ENCODE measurements at regions not wholly inside any gene's neighbourhood (a gene's known extent, or its start where the extent isn't known, plus 50 kb on each side); places are given as distances from the start of the nearest gene placed in this dataset.
"Not testable (repeated sequence)": the region's sequence is repeated elsewhere in the genome, so short reads cannot be mapped to it uniquely, and the experiment has no call there.

DNA sequence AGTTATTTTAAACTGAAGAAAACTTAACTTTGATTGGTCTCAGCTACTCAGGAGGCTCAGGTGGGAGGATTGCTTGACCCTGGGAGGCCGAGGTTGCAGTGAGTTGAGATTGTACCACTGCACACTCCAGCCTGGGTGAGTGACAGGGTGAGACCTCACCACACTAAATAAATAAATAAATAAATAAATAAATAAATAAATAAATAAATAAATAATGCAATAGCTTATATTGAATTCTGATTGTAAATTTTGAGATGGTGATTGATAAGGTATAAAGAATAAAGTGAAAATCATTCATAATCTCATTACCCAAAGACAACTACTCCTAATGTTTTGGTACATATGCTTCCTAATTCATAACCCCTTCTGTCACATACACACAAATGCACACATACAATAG lies 58.1 kb downstream of the TUBA3C start:
- FAIRE-seq = no peak

DNA sequence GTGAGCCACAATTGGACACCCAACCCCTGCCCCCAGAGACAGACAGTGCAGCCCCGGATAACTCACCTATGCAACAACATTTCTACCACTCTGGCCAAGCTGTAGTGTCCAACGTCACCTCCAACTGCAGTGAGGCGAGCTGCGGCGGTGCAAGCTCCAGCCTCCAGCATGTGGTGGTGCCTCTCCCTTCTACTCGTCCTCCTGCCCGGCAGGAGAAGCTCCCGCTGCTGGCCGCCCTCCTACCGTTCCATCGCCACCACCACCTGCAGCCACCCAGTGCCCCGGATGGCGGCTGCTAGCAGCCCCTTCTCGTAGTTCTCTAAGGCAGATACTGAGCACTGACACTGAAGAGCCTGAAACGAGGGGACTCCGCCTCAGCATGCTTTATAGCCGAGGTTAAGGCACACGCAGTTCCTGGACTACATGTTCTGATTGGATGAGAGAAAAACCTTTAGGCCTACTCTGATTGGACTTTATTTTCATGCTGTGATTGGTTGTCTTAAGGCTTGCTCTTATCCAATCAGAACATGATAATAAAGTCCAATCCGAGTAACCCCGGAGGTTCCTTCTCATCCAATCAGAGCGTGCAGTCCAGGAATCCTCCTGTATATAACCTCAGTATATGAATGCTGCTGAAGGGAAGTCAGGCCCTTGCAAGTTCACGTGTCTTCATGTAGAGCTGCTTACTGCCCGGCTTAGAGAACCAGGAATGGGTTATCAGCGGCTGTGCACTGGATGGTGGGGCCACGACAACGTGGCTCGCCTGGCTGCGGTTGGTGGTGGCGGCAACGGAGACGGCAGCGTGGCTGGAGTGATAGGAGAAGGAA lies 63.5 kb downstream of the TUBA3C start:
- DNase-seq (ENCODE audit: low spot score in 2 of 2) (no peak), FAIRE-seq (no peak)

More for the DNA sequence above, 58.1 kb downstream of the TUBA3C start:
- DNase-seq (ENCODE audit: low spot score in 2 of 2) = no peak

DNA sequence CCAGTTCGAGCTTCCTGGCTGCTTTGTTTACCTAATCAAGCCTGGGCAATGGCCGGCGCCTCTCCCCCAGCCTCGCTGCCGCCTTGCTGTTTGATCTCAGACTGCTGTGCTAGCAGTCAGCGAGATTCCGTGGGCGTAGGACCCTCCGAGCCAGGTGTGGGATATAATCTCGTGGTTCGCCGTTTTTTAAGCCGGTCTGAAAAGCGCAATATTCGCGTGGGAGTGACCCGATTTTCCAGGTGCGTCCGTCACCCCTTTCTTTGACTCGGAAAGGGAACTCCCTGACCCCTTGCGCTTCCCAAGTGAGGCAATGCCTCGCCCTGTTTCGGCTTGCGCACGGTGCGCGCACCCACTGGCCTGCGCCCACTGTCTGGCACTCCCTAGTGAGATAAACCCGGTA lies 72.4 kb downstream of the TUBA3C start:
- FAIRE-seq; DNase-seq (ENCODE audit: low spot score in 2 of 2): not testable (repeated sequence)

DNA sequence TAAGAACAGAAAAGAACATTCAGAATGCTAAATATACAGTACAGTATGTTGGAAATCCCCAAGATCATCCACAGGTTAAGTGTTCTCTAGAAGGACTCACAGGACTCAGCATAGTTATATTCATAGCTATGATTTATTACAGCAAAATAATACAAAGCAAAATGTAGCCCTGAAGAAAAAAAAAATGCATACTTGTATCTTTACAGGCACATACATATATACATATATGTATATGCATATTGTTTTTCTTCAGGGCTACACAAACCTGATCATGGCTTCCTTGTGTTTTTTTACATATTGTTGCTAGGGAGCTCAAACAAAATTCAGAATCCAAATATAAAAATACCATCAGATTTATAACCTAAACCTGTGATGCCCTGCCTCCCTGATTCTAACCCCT lies 78.5 kb downstream of the TUBA3C start:
- FAIRE-seq (no peak), DNase-seq (ENCODE audit: low spot score in 2 of 2) (no peak)

DNA sequence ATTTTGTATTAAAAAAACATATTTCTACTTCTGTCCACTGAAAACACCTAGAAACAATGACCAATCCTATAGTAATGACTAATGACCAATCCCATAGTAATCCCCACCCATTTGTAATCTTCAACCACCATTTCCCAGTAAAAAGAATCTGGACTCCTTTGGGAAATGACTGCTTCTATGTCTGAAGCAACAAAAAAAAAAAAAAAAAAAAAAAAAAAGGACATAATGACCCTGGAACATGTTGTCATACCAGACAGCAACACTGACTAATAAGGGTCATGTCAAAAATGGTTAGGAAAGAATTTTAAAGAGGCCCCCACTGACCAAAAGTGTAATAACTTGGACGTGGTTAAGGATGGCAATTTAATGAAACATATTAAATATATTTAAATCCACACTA lies 88.3 kb downstream of the TUBA3C start:
- no peak for FAIRE-seq
- DNase-seq (ENCODE audit: low spot score in 2 of 2) = no peak

DNA sequence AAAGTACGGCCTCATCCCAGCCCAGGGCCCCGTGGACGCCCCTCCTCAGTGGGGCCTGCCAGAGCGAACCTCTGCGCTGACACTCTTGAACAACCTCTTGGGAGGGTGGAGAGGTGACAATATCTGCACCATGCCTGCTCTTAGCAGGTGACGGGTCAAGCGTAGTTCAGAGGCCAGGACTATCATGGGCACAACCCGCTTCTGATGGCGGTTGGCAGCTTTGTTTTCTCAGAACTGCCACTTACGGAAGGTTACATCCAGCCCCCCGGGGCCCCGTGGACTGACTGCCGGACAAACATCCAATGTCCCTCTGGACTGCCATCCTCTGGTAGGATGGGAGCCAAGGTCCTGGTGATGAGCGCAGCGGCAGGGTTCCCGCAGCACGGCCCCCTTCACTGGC lies 91.1 kb downstream of the TUBA3C start:
- FAIRE-seq = no peak

DNA sequence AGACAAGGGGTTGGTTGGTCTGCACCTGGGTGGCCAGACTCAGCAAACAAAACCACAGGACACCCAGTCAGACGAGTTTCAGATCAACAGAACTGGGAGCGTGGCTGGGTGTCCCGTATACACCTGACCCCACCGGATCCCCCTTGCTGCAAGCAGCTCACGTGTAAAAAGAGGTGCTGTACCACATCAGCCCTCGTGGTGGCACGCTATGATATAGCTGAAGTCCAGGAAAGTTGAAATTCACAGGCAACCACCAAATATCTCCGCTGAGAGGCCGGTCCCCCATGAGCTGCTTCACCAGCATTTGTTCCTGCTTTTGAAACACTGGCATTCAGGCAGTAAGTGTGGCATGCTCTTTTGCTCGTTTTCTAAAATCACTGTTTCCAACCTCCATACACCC lies 92.3 kb downstream of the TUBA3C start:
- no peak for FAIRE-seq
- no peak for DNase-seq (ENCODE audit: low spot score in 2 of 2)

More for the DNA sequence above, 91.1 kb downstream of the TUBA3C start:
- no peak for DNase-seq (ENCODE audit: low spot score in 2 of 2)

DNA sequence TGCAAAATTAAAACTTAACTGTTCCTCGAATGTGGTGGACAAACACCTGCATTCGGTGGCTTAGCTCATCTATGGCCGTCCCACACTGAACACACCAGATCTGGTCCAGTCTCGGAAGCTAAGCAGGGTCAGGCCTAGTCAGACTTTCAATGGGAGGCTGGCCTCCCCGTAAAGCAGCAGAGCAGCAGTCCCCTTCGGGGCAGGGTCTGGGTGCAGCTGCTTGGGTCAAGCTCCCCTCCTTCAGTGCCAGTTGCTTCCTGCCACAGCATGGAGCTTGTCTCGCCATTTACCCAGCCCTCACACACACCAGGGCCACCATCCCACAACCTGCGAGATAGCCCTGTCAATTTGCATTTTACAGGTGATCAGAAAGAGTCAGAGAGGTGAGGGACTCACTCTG lies 93.2 kb downstream of the TUBA3C start:
- FAIRE-seq (no peak), DNase-seq (ENCODE audit: low spot score in 2 of 2) (no peak)

DNA sequence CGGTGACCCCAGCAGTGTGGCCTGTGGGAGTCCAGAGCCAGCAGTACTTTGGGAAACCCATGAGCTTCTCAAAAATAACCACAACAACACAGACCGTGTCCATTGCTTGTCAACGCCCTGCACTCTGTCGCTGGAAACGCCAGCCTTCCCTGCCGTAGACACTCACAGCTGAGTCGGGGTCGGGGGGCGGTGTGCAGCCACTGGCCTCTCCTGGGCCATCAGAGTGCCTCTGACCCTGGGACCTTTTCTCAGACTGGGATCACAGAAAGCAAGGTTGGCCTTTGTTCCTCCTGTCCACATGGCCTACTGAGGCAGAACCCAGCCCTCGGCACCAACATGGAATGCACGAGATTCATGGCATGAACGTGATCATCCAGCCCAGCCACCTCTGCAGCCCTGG lies 95.7 kb downstream of the TUBA3C start:
- DNase-seq (ENCODE audit: low spot score in 2 of 2) (no peak), FAIRE-seq (no peak)

DNA sequence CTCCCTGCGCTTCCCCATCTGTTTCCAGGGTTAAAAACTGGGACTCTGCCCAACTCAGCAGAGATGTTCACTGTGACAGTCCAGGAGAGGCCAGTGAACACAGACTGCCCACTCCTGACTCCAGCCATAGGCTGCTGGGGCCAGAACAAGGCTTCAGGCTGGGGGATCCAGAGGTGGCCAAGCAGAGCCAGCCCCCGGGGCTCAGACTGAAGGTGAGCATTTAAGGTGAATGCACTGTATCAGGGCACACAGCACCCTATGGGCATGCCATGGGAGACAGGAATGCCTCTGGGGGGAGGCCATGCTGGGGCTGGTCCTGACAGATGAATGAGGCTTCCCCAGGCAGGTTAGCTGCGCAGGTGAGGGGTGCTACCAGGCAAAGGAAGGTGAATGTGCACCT lies 96.4 kb downstream of the TUBA3C start:
- FAIRE-seq (no peak), DNase-seq (ENCODE audit: low spot score in 2 of 2) (no peak)

DNA sequence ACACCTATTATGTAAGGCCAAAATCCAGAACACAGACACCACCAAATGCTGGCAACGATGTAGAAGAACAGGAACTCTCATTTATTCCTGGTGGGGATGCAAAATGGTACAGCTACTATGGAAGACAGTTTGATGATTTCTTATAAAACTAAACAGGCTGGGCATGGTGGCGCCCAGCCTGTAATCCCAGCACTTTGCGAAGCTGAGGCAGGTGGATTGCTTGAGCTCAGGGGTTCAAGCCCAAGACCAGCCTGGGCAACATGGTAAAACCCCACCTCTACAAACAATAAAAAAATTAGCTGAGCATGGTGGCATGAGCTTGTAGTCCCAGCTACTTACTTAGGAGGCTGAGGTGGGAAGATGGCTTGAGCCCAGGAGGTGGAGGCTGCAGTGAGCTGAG lies 98.3 kb downstream of the TUBA3C start:
- no peak for DNase-seq (ENCODE audit: low spot score in 2 of 2)
- FAIRE-seq = no peak

DNA sequence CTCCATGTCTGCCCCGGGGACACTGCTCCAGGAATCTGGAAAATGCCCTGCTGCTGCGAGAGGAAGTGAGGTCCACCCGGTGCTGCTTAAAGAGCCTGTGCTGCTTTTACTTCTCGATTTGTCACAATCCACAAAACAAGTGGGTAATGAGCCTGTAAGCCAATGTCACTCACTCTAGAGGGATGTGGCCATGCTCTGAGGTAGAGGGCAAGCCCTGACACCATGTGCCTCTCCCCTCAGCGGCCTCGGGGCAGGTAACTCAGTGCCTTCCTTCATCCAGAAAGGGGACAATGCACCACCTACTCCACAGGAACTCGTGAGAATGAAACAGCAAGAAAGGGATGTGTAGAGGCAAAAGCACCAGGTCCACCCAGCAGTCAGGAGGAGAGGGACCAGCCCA lies 106.2 kb downstream of the TUBA3C start:
- DNase-seq (ENCODE audit: low spot score in 2 of 2) (no peak), FAIRE-seq (no peak)

DNA sequence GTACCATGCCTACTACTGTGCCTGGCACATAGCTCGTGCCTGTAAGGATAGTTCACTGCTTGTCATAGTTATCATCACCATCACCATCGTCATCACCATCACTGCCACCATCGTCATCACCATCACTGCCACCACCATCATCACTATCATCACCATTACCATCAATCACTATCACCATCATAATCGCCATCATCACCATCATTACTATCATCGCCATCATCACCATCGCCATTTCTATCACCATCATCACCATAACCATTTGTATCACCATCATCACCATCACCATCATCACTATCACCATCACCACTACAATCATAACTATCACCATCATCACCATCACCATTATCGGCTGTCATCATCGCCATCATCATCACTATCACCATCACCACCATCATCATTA lies 107.1 kb downstream of the TUBA3C start:
- no peak for DNase-seq (ENCODE audit: low spot score in 2 of 2)
- no peak for FAIRE-seq

DNA sequence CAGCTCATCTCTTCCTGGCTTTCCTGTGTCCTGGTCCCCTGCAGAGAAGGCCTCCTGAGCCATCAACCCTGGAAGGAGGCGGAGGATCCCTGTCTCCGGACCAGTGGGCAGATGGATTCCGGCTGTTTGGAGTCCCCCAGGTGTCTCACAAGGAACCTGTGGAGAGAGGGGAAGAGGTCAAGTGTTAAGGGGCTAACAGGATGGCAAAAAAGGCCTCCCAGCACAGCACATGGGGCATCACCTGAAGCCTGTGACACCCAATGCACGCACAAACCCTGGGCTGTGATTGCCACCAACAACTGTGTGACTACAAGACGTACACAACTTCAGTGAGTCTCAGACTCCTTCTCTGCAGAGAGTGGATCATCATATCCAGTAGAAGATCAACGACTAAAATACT lies 107.5 kb downstream of the TUBA3C start:
- FAIRE-seq; DNase-seq (ENCODE audit: low spot score in 2 of 2): not testable (repeated sequence)

DNA sequence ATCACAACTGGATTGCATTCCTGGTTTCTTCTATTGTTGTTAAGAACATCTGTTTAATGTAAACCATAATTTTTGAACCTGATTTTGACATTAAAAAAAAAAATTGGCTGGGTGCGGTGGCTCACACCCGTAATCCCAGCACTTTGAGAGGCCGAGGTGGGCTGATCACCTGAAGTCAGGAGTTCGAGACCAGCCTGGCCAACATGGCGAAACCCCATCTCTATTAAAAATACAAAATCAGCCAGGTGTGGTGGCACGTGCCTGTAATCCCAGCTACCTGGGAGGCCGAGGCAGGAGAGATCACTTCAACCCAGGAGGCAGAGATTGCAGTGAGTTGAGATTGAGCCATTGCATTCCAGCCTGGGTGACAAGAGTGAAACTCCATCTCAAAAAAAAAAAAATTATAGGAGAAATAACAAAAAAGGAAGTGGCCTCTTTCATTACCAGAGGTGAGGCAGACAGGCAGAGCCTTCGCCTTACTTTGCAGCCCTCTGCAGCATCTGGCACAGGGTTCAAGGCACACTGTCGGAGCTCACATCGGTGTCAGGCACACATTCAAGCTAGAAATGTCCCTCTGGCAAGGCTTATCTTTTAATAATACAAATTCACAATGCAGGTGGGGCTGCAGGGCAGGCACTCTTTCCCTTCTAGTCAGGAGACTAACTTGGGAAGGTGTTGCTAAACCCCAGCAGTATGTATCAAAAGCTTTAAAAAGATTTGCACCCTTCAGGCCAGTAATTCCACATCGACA lies 108.5 kb downstream of the TUBA3C start:
- DNase-seq (ENCODE audit: low spot score in 2 of 2); FAIRE-seq: not testable (repeated sequence)

DNA sequence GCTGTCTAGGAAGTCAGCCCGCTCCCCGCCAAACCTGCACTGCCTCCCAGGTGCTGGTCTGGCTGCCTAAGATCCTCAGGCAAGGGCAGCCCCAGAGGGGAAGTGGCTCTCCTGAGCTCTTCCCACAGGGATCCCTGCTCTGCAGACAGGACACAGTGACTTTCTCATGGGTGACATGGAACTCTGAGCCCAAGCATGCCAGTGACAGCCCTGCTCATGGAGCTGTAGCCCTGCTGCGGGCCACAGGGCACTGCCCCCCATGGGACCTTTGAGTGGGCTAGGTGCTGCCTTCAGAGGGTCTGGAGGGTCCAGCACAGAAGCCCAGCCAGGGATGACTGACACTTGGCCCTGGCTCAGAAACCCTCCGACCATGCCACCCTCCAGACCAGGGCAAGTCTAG lies 109.1 kb downstream of the TUBA3C start:
- FAIRE-seq = no peak
- DNase-seq (ENCODE audit: low spot score in 2 of 2) = no peak

DNA sequence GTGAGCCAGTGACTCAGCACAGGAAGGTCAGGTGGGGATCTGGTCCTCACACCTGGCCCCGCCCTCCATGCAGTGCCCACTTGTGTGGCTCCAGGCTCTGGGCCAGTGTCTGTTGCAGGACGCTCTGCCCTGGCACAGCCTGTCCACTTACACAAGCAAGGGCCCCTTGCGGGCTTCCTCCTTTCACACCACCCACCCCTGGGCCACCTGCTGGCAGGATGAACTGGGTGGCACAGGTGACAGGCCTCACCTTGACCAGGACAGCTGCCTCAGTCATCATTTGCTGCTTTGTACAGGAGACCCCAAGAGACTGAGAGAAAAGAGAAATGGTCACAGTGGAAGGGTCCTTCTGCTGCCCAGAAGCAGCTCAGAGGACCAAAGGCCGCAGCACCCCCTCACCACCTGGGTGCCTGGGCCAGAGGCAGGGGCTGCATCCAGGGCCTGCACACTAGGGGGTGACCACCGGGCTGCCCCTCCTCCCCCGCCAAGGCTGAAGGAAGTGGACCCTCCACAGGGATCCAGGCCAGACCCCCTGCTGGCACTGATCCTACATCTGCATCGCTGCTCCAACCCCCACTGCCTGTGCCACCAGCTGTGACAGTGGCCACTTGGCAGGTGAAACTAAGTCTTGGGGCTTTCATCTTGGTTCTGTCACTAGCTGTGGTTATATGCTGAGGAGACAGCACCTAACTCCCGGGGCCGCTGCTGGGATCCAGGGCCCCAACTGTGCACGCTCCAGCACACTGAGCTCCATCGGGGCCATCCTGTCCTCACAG lies 110.3 kb downstream of the TUBA3C start:
- FAIRE-seq = no peak
- DNase-seq (ENCODE audit: low spot score in 2 of 2) = no peak

DNA sequence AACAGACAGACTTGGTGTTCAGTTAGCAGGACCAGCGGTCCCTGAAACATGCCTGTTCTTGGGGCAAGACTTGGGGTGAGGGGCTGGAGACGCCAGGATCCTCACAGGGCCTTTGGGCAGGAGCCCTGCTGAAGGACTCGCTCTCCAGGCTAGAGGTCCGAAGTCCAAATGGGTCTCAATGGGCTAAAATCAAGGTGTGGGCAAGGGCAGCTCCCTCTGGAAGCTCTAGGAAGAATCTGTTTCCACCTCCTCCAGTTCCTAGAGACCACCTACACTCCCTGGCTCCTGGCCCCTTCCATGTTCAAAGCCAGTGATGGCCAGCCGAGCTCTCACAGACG lies 111.3 kb downstream of the TUBA3C start:
- FAIRE-seq (no peak), DNase-seq (ENCODE audit: low spot score in 2 of 2) (no peak)

DNA sequence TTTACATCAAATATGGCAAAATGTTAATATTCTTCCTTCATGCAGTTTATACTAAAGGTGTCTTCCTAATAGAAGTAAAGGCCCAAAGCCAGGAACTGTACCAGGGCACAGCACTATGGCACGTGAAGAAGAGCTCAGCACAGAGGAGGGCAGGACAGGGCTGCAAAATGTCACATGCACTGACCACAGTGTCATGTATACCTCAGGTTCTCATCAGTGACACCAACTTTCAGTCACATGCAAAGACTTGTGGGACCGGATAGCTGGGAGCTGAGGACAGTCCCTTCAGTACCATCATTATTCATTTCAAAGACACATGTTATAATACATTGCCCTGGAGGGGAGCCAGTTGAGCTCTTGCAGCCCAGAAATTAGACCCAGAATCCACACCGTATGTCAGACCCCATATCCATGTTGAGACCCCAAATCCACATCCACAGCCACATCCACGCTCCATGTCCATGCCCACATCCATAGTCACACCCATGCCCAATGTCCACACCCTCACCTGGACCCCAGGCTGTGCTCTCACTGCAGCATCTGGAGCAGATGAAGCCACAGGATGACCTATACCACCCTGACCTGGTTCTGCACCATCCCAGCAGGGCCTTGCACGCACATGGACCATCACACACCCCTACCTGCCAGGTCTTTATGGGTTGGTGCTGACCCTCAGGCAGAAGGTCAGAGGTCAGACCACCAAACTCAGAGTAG lies 111.8 kb downstream of the TUBA3C start:
- DNase-seq (ENCODE audit: low spot score in 2 of 2) (no peak), FAIRE-seq (no peak)

DNA sequence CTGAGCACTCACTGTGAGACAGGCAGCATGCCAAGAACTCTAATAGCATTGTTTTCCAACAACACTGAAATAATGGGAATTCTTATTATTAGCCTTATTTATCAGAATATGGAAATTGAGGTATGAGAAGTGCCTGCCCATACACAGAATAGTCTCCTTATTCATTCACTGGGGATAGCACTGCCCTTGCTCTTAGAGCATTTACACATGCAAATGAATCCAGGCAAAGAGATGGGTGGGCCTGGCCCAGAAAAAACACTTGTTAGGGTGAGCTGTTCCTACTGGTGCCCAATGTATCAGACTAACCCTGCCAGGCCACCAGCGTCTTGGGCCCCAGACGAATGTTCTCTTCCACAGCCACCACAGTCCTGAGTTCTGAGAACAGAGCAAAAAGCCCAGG lies 112.9 kb downstream of the TUBA3C start:
- DNase-seq (ENCODE audit: low spot score in 2 of 2) = no peak
- no peak for FAIRE-seq

DNA sequence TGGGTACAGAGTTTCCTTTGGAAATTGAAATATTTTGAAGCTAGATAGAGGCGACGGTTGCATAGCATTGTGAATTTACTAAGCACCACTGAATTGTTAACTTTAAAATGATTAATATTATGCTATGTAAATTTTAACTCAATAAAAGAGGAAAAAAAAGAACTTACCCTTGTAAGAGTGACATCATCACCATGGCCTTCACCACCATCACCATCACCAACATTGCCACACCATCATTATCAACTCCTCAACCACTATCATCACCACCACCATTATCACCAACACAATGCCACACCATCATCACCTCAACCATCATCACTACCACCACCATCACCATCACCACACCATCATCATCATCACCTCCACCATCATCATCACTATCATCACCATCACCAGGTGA lies 113.9 kb downstream of the TUBA3C start:
- no peak for FAIRE-seq
- DNase-seq (ENCODE audit: low spot score in 2 of 2) = no peak

All from frontal cortex (tissue), 3 donors.